GM12872 (cell line): ENCODE measurements at regions not wholly inside any gene's neighbourhood (a gene's known extent, or its start where the extent isn't known, plus 50 kb on each side); places are given as distances from the start of the nearest gene placed in this dataset.

Experiments used
- TF ChIP-seq, protein P1 (sequence below): IDR thresholded peaks from 3 replicates; pipeline ENCODE4 v1.5.1; 2011; ENCODE audit warnings: low read depth, mild to moderate bottlenecking, low read length, moderate library complexity; ENCODE audit not compliant: insufficient read depth

DNA sequence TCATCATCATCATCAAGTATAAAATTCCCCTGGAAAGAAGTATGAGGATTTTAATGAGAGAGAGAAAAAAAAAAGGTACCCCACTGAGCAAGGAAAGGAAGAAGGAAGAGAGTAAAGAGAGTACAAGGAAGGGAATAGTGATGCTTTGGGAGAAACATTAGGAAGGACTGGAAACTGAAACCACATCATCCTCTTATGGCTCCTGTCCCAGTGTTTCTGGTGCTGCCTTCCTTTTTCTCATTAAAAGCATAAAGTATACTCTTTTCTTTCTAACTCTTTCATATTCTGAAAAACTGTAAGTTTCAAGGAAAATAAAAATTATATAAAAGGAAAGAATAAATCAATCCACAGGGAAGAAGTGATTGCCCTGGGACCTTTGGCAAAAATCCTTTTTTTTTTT lies 616.4 kb upstream of the CBLB start:
- TF ChIP-seq, protein P1, sequence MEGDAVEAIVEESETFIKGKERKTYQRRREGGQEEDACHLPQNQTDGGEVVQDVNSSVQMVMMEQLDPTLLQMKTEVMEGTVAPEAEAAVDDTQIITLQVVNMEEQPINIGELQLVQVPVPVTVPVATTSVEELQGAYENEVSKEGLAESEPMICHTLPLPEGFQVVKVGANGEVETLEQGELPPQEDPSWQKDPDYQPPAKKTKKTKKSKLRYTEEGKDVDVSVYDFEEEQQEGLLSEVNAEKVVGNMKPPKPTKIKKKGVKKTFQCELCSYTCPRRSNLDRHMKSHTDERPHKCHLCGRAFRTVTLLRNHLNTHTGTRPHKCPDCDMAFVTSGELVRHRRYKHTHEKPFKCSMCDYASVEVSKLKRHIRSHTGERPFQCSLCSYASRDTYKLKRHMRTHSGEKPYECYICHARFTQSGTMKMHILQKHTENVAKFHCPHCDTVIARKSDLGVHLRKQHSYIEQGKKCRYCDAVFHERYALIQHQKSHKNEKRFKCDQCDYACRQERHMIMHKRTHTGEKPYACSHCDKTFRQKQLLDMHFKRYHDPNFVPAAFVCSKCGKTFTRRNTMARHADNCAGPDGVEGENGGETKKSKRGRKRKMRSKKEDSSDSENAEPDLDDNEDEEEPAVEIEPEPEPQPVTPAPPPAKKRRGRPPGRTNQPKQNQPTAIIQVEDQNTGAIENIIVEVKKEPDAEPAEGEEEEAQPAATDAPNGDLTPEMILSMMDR: no peak

DNA sequence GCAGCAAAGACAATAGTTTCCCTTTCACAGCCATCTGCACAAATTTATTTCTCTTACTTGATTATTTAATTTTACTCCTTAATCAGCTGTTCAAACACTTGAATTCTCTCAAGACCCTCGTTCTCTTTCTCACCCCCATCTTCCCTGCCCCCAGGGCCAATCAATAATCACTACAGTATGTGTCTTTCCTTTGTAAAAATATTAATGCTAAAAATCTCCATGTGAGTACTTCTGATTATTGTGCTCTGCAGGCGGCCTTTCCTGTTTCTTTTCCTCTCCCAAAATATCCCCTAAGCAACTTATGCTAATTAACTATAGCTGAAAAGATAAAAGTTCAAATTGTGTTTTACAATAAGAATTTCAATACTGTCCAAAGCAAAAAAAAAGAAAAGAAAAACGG lies 617.0 kb upstream of the CBLB start:
- TF ChIP-seq, protein P1: no peak

DNA sequence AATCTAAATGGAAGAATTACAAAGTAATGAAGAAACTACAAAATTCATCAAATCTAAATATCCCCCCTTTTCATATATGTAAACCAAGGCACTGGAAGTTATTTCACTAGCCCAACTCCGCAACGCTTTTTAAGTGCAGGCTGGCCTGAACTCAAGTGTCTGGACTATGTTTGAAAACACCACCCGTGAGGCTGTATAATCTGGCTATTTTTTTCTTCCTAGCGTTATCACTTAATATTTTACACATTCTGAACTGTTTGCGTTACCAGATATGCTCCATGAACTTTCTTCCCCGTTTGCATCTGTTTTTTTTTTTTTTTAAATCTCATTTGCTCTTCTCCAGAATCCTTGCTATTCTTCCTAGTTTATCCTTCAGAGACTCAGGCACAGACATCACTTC lies 619.5 kb upstream of the CBLB start:
- TF ChIP-seq, protein P1: no peak

DNA sequence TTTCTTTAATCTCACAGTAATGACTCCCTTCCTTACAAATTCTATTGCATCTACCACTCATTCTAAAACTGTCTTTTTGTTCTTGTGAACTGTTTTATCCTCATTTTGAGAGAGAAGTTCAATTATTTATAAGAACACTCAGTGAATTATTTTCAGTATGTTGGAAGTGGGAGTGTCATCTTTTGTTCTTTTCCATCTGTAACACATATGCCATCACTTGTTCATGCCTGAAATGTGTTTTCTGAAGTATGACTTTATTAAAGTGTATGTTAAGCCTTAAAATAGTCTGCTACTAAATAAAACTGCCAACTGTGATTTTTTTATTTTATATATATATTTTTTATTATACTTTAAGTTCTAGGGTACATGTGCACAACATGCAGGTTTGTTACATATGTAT lies 623.0 kb upstream of the CBLB start:
- TF ChIP-seq, protein P1: no peak

DNA sequence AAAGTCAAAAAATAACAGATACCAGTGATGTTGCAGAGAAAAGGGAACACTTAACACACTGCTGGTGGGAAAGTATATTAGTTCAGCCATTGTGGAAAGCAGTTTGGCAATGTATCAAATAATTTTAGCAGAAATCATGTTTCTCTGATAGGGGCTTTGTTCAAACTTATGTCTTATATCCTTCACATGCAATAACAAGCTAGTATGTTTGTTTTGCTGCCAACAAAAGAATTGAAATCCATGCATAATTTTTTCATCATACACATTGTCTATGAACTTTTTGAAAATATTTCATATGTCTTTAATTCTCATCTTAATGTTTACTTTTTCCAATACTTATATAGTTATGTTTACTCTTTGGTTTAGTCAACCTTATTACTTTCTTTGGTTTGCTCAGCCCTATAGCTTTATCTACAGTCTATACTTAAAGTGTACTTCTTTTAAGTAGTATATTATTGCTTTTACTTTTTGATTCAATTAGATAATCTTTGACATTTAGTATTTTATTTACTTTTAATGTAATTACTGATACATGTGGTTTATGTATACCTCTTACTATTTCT lies 639.6 kb upstream of the CBLB start:
- TF ChIP-seq, protein P1: no peak

DNA sequence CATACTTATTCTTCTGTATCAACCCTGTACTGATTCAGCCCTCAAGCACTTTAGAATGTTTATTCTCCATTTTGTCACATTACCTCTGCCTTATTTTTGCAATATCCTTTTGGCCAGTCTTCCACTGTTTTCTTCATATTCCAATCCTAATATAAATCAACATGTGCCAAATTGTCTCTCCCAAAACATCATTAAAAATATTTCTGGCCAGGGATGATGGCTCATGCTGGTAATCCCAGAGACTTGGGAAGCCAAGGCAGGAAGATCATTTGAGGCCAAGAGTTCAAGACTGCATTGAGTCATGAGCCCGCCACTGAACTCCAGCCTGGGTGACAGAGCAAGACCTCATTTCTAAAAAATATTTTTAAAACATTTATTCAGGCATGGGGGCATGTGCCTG lies 641.4 kb upstream of the CBLB start:
- TF ChIP-seq, protein P1: no peak

DNA sequence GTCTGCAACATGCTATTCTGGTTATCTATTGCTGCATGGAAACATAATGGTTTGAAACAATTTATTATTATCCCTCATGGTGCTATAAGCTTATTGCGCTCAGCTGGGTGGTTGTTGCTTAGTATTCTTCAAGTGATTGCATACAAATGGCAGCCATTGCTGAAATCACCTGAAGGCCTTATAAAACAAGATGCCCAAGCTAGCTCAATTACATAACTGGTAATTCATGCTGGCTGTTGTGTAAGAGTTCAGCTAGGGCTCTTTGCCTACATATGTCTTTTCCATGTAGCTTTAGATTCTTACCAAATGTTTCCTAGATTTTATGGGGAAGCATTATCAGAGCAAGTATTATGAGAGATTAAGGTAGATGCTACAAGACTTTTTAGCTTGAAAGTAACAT lies 644.0 kb upstream of the CBLB start:
- TF ChIP-seq, protein P1: no peak
